GM18873 (cell line): ENCODE measurements at regions not wholly inside any gene's neighbourhood (a gene's known extent, or its start where the extent isn't known, plus 50 kb on each side); places are given as distances from the start of the nearest gene placed in this dataset.
"Not testable (repeated sequence)": the region's sequence is repeated elsewhere in the genome, so short reads cannot be mapped to it uniquely, and the experiment has no call there.

ENCODE experiments used
- ATAC-seq: cut with Tn5 transposase; IDR thresholded peaks from one replicate; pipeline ENCODE4 v1.9.1; 2021; ENCODE audit warnings: mild to moderate bottlenecking, moderate library complexity, moderate number of reproducible peaks; ENCODE audit not compliant: unreplicated experiment, low FRiP score

DNA sequence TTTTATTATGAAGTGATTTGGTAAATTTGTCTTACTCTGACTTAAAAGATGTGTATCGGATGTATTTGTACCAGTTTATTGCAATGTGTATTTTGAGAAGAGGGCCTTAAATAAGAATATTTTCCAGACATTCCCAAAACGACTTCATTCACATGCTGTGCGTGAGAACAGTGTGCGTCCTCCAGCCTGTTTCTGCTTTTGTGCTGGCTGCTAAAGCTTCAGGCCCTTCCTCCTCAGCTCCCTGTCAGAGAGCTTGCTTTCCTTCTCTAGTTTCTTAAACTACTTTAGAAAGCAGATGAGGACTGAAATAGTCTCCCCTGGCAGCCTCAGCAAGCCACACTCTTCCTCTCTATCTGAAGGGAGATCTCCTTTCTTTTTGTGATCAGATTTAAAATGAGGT is 157.8 kb downstream of the SAMD5 start:
- no peak for ATAC-seq

- ATAC-seq, result no peak
Measured at GRCh38 chr6:147667082-147667481, 158.6 kb downstream of the SAMD5 start.

- no peak for ATAC-seq
Measured at GRCh38 chr6:147674099-147674498, 165.6 kb downstream of the SAMD5 start.

GRCh38 chr6:147674794-147675193 is 166.3 kb downstream of the SAMD5 start:
- no peak for ATAC-seq

DNA sequence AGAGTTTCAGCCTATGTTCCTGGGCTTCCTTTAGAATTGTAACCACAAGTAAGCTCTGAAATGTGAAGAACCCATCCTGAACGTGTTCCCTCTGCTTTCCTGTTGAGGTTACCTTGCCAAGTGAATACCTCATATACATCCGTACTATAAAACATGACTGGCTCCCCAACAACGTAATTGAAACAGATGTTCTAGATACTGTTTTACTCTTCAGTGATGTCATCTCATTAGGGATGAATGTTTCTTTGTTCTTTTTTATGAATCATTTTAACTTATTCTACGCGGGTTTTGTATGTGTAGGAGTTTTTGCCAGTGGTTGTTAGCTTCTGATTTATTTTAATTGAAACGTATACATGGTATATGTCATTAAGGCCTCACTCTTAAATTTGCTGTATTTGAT is 166.8 kb downstream of the SAMD5 start:
- no peak for ATAC-seq

DNA sequence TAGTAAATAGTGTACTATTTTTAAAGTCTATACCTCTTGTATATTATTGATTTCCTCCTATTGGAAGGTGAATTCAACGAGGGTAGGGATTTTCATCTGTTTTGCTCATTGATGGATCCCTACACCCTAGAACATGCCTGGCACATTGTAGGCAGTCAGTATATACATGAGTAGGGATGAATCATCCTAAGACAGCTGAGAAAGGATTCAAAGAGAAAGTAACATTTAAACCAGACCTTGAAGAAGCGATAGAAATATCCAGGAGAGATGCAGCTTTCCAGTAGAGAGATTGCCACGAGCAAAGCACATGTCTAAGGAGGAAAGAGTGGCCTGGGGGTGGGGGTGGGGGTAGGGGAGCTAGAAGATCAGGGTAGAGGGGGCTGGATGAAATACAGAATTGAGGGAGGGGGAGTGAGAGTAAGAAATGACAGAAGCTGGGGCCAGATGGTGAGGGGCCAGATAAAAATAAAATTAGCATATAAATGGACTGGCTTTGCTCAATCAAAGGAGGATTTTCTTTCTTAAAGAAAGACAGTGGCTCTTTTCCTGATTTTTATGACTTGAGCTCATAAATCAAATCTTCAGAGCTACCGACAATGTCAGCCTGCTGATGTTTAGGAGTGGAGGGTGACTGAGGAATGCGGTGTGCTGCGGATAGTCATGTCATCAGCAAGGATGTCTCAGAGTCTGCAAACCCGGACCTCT is 168.2 kb downstream of the SAMD5 start:
- ATAC-seq, result no peak

GRCh38 chr6:147677647-147678046 is 169.2 kb downstream of the SAMD5 start:
- no peak for ATAC-seq

DNA sequence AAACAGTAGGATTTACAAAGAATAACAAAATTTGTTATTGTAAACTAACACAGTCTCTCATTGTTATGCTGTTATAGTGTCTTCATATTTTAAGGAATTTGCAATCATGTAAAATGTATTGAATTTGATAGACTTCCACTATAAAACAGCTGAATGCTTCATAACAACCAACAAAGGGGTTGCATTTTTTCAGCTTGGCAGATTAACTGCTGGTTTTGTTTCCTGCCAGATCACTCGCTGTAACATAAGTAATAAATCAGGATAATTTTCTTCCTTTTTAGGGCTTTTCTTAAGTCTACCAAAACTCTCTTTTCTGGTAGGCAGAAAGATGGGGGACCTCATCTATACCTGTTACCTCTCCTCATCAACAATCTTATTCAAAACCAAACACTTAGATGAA is 169.8 kb downstream of the SAMD5 start:
- ATAC-seq, result no peak

DNA sequence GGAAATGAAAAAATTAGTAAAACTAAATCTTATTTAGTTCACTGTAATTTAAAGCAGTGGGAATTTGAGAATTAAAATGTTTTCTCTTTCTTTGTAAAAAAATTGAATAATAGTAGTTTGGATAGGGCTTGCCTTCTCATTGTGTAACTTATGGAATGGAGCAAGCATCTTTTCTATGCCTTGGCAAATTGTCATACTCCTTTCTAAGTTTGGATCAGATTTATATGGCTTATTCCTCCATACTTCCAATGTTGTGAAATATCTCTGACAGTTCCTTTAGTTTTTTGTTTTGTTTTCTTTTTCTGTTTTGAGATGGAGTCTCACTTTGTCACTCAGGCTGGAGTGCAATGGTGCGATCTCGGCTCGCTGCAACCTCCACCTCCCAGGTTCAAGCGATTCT is 176.4 kb downstream of the SAMD5 start:
- no peak for ATAC-seq

GRCh38 chr6:147689398-147689797 is 180.9 kb downstream of the SAMD5 start:
- ATAC-seq, result no peak

GRCh38 chr6:147691446-147691845 is 183.0 kb downstream of the SAMD5 start:
- no peak for ATAC-seq

DNA sequence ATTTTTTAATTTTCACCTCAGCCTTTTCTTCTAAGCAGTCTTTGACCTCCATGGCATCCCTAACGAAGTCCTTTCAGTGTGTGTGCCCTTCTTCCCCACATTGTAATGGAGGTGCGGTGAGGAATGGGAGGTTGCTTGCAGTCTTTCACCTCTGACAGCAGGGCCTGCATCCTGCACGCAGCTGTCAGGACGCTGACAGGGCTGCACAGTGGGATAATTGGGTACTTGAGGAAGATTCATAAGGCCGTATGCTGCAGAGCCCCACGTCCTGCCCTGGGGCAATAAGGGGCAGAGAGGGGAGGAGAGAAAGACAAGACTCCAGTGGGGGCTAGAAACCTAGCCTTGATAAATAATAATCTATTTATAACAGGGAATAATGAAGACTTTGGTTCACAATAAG is 184.7 kb downstream of the SAMD5 start:
- ATAC-seq, result no peak

DNA sequence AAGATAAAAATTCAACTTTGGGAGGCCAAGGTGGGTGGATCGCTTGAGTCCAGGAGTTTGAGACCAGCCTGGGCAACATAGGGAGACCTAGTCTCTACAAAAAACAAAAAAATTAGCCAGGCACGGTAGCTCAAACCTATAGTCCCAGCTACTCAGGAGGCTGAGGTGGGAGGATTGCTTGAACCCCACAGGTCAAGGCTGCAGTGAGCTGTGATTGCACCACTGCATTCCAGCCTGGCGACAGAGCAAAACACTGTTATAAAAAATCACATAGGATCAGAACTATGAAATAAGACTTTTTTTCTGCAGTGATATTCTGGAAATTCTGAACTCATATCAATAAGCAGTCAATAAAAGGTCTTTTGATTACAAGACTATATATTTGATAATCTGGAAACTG is 186.1 kb downstream of the SAMD5 start:
- not testable (repeated sequence) for ATAC-seq

DNA sequence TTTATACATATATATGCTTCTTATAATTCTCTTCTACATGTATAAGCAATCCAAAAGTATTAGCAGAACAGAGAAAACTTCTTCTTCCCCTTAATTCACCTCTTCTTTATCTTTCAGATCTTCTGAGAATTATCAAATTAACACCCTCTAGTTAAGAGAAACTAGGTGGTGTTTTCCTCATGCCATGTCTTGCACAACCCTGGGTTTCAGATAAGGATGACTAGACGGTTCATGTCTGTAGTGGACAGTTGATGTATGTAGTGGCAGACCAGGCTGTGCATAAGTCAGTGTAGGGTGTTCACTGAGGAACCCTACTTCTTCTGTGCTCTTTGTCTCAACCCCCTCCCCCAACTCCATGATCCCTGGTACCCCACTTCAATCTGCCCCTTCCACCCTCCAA is 187.3 kb downstream of the SAMD5 start:
- no peak for ATAC-seq

- no peak for ATAC-seq
Measured at GRCh38 chr6:147699140-147699539, 190.7 kb downstream of the SAMD5 start.

- ATAC-seq, result no peak
Measured at GRCh38 chr6:147699637-147700036, 191.1 kb downstream of the SAMD5 start.

GRCh38 chr6:147700436-147701209 is 192.1 kb downstream of the SAMD5 start:
- no peak for ATAC-seq

DNA sequence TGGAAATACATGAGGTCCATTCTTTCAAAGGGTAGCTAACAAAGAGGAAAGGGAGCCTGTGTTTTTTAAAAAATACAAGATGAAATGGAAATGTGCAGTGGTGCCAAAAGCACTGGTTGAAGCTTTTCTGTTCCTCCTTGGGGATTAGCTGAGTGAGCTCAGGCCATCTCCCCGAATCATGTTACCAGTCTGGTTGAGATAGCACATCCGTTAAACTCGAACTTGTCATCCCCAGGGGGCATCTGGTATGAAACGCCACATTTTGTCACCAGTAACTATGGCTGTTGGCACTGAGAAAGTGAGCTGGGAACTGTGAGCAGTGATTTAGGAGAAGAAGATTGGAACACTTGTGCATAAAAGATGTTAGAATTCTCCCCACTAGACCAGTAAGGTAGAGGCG is 196.2 kb downstream of the SAMD5 start:
- ATAC-seq, result no peak

- no peak for ATAC-seq
Measured at GRCh38 chr6:147707524-147707923, 199.0 kb downstream of the SAMD5 start.

DNA sequence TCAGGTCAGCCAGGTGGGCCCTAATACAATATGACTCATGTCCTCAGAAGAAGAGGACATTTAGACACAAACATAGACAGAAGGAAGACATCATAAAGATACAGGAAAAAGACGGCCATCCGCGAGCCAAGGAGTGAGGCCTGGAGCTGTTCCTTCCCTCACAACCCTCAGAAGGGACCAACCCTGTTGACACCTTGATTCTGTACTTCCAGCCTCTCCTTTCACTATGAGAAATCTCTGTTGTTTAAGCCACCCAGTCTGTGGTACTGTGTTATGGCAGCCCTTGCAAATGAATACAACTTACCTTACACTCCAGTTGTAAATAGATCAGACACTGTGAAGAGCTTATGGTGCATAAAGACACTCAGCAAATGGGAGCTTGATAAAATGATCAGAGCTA is 199.7 kb downstream of the SAMD5 start:
- ATAC-seq, result no peak

DNA sequence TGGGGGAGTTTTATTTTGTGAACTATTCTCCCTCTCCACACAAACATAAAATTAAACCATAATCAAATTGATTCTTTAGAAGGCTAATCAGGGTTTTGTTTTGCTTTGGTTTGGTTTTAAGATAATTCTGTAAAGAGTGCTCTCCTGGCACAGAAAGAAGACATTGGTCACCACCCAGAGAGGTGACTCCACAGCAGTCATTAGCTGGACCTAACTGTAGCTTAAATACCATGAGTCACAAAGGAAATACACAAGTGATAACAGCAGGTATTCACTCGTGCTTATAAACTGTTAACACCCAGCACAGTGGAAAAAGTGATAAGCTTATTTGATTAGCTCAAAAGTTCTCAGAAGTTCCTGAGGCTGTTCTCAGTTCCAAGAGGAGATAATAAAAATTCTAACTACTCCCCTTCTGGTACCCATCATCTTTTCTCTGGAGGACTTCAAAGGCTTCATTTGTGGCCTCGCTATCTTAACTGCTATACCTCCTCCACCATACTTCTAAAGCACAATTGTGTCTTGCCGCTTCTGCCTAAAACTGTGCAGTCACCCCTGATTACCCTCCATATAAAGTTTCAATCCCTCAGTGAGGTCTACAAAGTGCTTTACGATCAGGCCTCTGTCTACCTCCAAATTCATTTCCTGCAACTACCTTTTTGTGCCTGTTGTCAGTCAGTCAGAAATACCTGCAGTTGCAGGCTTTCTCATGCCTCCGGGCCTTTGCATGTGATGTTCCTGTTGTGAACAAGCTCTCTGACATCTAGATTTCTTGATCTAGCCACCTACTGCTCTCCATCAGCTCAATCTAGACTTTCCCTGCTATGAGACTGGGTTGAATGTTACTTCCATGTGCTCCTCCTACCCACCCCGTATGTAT is 201.1 kb downstream of the SAMD5 start:
- no peak for ATAC-seq
